ENCODE measurements at regions not wholly inside any gene's neighbourhood (a gene's known extent, or its start where the extent isn't known, plus 50 kb on each side); places are given as distances from the start of the nearest gene placed in this dataset.
"Not testable (repeated sequence)": the region's sequence is repeated elsewhere in the genome, so short reads cannot be mapped to it uniquely, and the experiment has no call there.

DNA sequence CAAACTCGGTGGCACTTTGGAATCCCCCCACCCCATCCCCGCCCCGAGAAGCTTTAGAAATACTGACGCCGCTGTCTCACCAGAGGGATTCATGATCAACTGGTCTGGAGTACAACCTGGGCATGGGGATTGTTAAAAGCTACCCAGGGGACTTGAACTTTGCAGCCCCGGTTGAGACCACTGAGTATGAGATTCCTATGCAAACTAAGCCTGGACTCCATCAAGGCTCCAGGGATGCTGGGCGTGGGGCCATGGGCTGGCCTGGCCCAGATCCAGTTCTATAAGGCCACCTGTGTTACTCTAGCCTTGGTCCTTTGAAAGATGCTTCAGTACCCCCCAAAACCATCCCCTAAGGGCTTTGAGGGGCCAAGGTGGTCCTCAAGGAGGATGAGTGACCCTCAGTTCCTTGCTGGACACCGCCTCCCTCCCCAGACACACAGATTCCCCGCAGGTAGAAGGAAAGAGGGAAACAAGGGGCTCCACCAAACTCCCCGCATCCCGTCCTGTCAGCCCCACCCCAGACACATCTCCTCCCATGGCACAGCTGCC lies 68.5 kb downstream of the MRPL36 start:
- no peak for DNase-seq

DNA sequence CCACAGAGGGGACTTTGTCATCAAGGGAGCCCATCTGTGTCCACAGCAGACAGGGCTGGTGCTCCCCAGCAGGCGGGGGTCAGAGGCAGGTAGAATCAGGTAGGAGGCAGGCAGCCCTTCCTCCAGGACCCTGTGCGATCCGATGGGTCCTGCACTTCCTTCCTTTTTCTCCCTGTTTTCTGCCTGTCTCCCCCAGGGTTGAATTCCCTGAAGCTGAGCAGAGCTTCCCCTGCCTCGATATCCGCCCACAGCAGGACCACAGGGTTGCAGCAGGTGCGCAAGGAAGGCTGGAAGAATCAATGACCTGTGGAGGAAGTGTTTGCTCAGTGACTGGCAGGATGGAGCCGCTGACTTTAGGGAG lies 69.2 kb downstream of the MRPL36 start:
- no peak for DNase-seq

GRCh38 chr5:1729641-1730486 lies 69.8 kb downstream of the MRPL36 start:
- DNase-seq: no peak

DNA sequence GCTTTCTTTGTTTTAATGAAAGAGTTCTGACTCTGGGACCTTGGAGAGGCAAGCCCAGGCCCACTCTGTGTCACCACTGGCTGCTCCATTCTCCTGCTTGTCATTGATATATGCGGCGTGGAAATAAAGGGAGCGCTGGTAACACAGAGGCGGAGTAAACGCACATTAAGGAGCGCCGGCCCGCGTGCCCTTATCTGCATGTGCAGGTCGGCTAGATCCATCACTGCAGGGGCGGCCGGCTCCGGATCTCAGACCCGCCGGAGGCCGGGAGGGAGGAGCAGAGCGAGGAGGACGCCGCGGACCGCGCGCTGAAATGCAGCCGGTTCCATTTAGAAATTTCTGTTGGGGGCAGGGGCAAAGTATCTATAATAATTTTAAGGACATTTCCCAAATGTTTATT lies 70.8 kb downstream of the MRPL36 start:
- no peak for DNase-seq

DNA sequence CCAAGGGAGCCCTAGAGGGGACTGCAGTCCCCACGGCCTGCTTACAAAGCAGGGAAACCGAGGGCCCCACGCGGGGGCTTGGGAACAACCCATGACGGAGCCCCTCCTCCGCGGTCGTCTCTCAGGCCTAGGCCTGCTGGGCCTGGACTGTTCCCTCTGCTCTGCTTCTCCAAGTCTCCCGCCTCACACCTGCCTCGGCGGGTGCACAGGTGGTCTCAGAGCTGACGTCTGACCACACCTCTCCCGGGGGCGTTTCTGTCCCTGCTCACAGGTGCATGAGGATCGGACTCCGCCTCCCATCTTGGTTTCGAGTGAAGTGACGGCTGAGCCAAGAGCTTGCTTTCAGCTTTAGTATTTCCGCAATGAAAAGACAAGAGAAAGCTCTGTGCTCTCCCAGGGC lies 72.1 kb downstream of the MRPL36 start:
- DNase-seq: no peak

- DNase-seq: no peak
These were observed 72.7 kb downstream of the MRPL36 start for GRCh38 chr5:1726956-1727355.

GRCh38 chr5:1726469-1726865 lies 73.2 kb downstream of the MRPL36 start:
- no peak for DNase-seq

DNA sequence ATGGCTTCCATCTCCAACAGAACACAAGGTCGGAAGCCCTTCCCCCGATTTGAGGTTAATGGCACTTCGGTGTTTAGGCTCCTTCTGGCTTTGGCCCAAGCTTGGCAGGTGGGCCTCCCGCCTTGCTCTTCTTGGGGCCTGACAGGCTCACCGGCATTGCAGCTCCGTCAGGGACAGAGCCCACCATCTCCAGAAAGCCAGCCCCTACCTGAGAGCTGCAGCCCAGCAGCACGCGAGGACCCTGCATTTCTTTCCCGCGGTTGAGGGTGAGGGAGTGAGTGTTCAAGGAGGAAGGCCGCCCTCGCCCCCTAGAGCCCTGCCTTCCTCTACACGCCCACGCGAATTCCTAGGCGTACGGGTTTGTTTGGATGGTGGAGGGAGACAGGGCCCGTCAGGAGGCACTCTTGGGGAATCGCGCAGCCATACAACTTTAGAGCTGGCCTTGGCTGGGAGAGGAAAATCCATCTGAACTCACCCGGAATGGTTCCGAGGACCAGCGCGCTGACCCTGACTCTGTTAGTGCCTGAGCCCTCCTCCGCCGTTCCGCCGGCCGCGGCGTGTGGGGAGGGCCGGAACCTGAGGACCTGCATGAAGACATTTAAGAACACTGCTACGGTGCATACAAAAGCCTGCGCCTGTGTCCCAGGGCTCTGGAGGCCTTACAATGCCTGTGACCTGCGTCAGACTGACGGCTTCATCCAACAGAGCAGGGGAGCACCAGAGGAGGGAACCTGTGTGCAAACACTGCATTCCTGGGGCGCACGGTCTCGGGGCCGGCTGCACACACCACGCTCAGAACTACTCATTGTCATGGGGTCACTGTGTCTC lies 73.8 kb downstream of the MRPL36 start:
- no peak for DNase-seq

GRCh38 chr5:1724822-1725602 lies 74.6 kb downstream of the MRPL36 start:
- DNase-seq: no peak

GRCh38 chr5:1723957-1724821 lies 75.4 kb downstream of the MRPL36 start:
- no peak for DNase-seq

DNA sequence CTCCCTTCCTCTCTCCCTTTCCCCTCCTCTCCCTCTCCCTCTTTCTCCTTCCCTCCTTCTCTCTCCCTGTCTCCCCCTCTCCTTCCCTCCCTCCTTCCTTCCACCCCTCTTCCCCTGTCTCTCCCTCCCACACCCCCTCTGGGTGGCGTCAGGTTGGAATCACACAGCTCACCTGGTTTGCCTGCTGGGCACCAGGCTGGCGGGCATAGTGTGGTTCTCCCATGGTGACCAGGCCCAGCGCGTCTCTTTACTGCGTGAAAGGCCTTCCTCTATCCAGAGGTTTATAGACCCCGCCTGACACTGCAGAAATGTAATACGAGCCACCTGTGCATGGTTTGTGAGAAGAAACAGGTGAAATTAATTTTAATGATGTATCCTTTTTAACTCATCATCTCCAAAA lies 76.2 kb downstream of the MRPL36 start:
- no peak for DNase-seq

GRCh38 chr5:1722877-1723276 lies 76.8 kb downstream of the MRPL36 start:
- no peak for DNase-seq

DNA sequence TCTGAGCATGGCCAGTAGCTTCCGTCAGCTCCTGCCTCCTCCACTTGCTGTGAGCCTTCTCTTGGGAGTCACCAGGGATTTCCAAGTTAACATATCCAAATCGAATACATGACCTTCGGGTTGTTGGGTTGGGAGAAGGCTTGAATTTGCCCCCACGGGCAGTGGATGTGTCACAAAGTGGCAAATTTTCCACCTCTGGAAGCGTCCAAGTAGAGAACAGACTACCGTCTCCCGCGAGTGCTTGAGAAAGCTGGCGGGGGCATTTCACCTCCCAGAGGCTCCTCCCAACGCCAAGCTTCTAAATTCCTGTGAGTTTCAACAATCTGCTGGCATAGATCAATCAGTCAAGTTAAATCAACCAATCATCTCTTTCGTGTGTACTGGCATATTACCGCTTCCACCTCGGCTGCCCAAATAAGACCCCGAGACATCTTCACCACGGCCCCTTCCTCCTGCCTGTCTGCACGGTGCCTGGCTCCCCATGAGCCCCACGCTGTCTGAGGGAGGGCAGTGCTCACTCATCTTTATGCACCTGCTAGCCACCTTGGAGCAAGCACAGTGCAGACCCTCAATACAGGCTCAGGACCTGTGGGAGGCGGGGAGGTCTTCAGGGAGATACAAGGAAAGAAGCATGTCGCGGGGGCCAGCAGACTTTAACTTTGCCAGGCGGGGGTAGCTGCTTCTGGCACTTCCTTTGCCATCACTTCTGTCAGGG lies 79.1 kb downstream of the MRPL36 start:
- no peak for DNase-seq

- no peak for DNase-seq
These were observed 79.8 kb downstream of the MRPL36 start for GRCh38 chr5:1719860-1720259.

DNA sequence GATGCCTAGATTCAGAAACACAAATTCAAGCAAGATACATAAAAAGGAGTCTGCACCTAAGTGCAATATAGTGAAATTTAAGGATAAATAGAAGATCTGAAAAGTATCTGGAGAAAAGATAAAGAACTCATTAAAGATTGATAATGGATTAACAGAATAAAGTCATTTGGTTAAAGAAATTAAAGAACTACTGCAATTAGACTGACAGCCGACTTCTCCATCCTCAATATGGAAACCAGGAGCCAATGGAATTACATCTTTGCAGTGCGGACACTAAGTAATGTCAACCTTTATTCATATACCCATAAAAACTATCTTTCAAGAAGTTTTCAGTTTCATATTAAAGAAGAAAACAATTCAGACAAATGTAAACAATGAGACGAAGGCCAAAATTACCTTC lies 81.0 kb downstream of the MRPL36 start:
- DNase-seq: no peak

DNA sequence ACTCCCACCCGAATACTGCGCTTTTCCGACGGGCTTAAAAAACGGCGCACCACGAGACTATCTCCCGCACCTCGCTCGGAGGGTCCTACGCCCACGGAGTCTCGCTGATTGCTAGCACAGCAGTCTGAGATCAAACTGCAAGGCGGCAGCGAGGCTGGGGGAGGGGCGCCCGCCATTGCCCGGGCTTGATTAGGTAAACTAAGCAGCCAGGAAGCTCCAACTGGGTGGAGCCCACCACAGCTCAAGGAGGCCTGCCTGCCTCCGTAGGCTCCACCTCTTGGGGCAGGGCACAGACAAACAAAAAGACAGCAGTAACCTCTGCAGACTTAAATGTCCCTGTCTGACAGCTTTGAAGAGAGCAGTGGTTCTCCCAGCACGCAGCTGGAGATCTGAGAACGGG lies 89.5 kb downstream of the MRPL36 start:
- DNase-seq: not testable (repeated sequence)

GRCh38 chr5:1709171-1709803 lies 90.3 kb downstream of the MRPL36 start:
- no peak for DNase-seq

DNA sequence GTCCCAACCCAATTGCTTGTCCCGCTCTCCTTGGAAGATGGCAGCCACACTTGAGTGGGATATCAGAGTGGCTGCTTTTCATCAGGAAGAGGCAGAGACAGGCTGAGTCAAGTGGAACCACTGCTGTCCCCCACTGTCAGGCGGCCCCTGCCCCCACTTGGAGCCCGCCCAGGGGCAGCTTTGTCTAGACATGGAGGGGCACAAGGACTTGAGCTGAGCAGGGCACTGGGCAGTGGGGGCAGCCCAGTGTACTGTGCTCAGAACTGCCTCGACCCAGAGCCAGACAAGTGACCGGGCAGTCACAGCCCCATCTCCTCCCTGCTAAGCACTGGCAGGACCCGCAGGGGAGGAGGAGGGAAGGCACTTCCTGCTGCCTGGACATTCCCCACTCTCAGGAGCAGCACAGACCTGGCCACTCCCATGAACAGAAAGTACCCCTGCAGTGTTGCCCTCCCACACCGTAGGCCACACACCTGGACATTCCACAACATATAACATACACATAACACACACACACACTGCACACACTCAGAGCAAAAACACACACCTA lies 91.0 kb downstream of the MRPL36 start:
- no peak for DNase-seq

- DNase-seq: no peak
These were observed 92.2 kb downstream of the MRPL36 start for GRCh38 chr5:1707467-1707866.

DNA sequence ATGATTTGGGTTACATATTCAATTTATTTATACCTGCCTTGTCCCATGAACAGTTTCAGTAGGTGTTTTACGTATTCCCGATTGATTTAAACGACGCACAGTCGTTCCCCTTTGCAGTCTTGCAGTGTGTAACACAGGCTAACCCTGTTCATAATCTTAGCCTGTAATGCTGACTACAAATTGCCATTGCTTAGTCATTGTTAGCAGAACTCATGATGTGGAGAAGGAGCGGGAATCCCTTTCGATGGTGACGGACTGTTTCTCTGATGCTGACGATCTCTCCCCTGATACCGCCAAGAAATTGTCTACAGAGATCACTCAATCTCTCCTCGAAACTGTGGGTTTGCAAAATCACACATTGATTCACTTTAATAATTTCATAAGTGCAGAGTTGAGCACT lies 93.2 kb downstream of the MRPL36 start:
- DNase-seq: no peak

DNA sequence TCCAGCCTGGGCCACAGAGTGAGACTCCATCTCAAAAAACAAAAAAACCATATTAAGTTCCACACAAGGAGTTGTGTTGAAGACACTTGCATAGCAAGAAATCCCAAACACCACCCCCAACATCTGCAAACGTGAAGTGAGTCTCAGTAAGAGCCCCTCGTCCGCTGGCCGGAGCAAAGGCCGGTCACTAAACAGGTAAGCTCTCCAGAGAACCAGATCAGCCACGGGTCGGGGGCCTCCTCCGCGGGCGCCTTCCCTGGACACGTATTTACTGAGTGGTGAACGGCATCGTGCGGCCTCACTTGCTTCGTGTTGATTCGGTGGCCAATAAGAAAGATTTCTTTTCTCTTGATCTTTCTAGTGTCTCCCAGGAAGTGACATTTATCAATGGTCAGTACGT lies 93.6 kb downstream of the MRPL36 start:
- DNase-seq: no peak

All from NCI-H1048 (cell line).